ENCODE measurements at regions not wholly inside any gene's neighbourhood (a gene's known extent, or its start where the extent isn't known, plus 50 kb on each side); places are given as distances from the start of the nearest gene placed in this dataset.

DNA sequence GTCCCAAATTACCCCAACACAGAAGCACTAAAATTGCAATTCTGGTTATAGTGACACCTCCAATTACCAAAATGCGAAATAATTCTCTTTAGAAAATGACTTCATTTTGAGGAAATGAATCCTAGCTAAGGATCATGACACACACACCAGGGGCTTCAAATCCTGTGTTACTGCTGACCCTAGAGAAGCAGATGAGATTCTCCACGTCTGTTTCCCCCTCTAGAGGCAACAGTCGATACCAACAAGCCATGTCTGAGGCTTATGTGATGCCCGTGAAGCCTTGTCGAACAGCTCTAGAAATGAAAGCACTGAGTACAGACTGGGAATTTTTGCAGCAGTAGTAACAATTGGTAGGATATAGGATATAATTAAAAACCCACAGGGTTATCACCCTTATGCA, 153.6 kb upstream of the TMTC4 start:
- Histone ChIP-seq H3K36me3 (no peaks in the 10 kb centered on the region), H3K4me2 (no peak overlapping the region), H3K27me3 (no peaks in the 10 kb centered on the region), H3K4me3 (no peak overlapping the region), H3K27ac (no peak overlapping the region), H4K20me1 (no peaks in the 10 kb centered on the region), H3K9ac (no peak overlapping the region), H3K9me3 (replicated peaks in 1 of 11) (peaks cover 0 to 25% (median 0%) of the 10 kb centered on the region in 11 experiments; a peak in 6 of 22 replicates), H3K4me1 (no peaks in the 10 kb centered on the region)
- no peak for TF ChIP-seq Cebpa-rat (IDR thresholded peaks at IDR 0.05)

DNA sequence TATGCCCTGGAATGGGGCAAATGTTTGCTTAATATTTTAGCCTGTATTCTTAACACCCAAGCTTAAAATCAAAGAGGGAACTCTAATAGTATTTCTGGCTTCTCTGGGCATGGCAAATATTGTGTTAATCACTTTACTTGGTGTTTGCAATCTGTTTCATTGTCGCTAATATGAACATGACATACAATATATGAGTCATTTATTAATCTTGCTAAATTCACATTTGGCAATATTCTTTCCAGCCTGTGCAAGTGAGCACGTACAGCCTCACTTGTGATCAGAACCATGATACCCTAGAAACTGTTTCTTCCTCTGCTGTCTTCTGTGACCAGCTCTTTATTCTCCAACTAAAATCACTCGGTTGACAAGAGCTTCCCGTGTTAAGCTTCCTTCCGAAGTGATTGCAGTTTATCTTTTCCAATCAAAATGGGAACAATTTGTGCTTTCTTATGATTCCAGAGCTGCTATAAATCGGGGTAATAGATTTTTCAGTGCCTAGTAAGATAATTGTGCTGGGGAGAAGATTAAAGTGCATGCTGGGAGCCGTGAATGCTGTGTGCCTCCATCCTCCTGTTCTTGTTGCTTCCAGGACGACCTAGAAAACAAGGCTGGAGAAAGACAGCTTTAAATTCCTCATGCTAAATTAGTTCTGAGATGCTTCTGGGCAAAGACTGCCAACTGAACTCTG, 153.0 kb upstream of the TMTC4 start:
- no peak for TF ChIP-seq Cebpa-rat (IDR thresholded peaks at IDR 0.05)
- no peaks in the 10 kb centered on the region for H3K4me1 ChIP-seq
- H3K27ac ChIP-seq, result no peak overlapping the region
- no peaks in the 10 kb centered on the region for H4K20me1 ChIP-seq
- H3K4me3 ChIP-seq, result no peak overlapping the region
- H3K4me2 ChIP-seq, result no peak overlapping the region
- peaks cover 0 to 23% (median 0%) of the 10 kb centered on the region in 11 experiments; a peak in 6 of 22 replicates for H3K9me3 ChIP-seq (replicated peaks in 1 of 11)
- no peak overlapping the region for H3K9ac ChIP-seq
- H3K36me3 ChIP-seq, result no peaks in the 10 kb centered on the region
- no peaks in the 10 kb centered on the region for H3K27me3 ChIP-seq

DNA sequence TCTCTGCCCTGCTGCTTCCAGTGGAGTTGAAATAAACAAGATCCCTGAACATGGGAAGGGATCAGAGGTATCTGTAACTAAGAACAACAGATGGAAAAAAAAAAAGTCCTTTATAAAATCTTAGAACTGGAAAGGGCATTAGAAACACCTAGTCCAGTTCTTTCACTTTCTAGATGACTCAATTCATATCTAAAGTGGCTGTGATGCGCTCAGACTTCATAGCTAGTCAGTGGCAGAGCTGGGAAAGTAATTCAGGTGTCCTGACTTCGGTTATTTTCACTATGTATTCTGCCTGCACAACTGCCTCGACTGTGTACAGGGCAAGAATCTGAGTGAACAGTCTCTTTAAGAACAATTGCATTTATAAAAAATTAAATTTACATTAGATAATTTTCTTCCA, 151.8 kb upstream of the TMTC4 start:
- no peaks in the 10 kb centered on the region for H3K27me3 ChIP-seq

DNA sequence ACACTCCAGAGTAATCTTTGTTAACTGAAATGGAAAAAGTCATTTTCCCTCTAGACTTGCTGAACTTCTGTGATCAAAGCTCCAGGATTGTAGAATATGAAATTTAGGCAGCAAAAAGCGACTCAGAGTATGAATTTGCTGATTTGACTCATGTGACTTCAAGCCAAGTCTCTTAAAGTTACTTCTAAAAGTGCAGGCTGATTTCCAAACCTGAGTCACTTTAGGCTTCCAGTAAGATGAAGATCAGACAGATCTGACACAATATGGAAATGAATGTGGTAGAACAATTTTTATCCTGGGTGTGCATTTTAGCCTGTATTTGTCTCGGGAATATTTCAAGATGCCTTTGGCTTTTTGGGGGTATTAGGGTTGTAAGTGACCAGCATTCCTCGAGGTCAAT, 151.0 kb upstream of the TMTC4 start:
- no peak for TF ChIP-seq Cebpa-rat (IDR thresholded peaks at IDR 0.05)
- H4K20me1 ChIP-seq, result no peaks in the 10 kb centered on the region
- no peaks in the 10 kb centered on the region for H3K27me3 ChIP-seq
- no peak overlapping the region for H3K9ac ChIP-seq
- no peaks in the 10 kb centered on the region for H3K4me1 ChIP-seq
- no peak overlapping the region for H3K4me3 ChIP-seq
- H3K9me3 ChIP-seq (replicated peaks in 1 of 11), result peaks cover 0 to 11% (median 0%) of the 10 kb centered on the region in 11 experiments; a peak in 5 of 22 replicates
- no peak overlapping the region for H3K4me2 ChIP-seq
- H3K27ac ChIP-seq, result no peak overlapping the region
- no peaks in the 10 kb centered on the region for H3K36me3 ChIP-seq

More for the DNA sequence above, 151.8 kb upstream of the TMTC4 start:
- Histone ChIP-seq H3K27ac (no peak overlapping the region), H4K20me1 (no peaks in the 10 kb centered on the region), H3K4me1 (no peaks in the 10 kb centered on the region), H3K9ac (no peak overlapping the region), H3K4me2 (no peak overlapping the region), H3K36me3 (no peaks in the 10 kb centered on the region), H3K9me3 (replicated peaks in 1 of 11) (peaks cover 0 to 11% (median 0%) of the 10 kb centered on the region in 11 experiments; a peak in 5 of 22 replicates), H3K4me3 (no peak overlapping the region)
- TF ChIP-seq Cebpa-rat (IDR thresholded peaks at IDR 0.05), result no peak

DNA sequence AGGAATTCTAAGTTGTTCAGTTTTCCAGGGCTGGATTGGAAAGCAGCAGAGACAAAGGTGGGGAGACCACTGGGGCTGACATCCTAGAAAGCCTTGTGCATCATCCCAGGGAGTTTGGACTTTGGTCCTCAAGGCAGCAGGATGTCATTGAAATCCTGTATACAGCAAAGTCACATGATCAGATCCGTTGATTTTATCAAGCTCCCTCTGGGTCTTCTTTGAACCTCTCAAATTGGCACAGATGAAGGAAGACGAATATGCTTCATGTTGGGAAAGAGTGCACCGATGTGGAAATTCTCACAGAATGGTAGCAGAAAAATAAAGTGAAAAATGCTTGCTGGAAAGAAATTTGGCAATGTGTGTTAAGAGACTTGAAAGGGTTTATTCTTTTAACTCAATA, 149.8 kb upstream of the TMTC4 start:
- TF ChIP-seq Cebpa-rat (IDR thresholded peaks at IDR 0.05), result no peak
- H3K27ac ChIP-seq, result no peak overlapping the region
- no peaks in the 10 kb centered on the region for H4K20me1 ChIP-seq
- H3K4me1 ChIP-seq, result no peaks in the 10 kb centered on the region
- H3K27me3 ChIP-seq, result no peaks in the 10 kb centered on the region
- H3K9me3 ChIP-seq (replicated peaks in 1 of 11), result peaks cover 0 to 10% (median 0%) of the 10 kb centered on the region in 11 experiments; a peak in 4 of 22 replicates
- no peak overlapping the region for H3K9ac ChIP-seq
- no peak overlapping the region for H3K4me2 ChIP-seq
- no peak overlapping the region for H3K4me3 ChIP-seq
- no peaks in the 10 kb centered on the region for H3K36me3 ChIP-seq

DNA sequence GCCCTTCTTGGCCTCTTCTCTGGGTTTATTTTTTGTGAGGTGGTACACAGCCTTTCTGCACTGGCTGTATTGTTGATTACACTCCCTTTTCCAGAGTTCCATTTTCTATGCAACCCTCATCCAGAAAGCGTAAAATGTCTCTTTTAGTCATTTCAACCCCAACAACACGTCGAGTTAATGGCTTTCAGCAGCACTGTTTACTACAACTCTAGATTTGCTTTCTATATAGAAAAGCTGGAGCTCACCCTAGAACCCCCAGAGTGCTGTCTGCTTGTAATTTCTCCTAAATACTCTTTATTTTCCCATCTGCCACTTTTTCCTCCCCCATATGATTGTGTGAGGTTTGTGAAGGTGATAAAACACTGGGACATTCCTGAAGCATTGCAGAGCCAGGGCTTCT, 148.9 kb upstream of the TMTC4 start:
- no peak for TF ChIP-seq Cebpa-rat (IDR thresholded peaks at IDR 0.05)
- H3K4me2 ChIP-seq, result no peak overlapping the region
- no peaks in the 10 kb centered on the region for H3K36me3 ChIP-seq
- H3K27me3 ChIP-seq, result no peaks in the 10 kb centered on the region
- H3K9me3 ChIP-seq (replicated peaks in 1 of 11), result 0 out of 22 replicates have a peak, but pooled peaks cover 0 to under 1% (median 0%) of the 10 kb centered on the region in 11 experiments
- H3K9ac ChIP-seq, result no peak overlapping the region
- H3K4me1 ChIP-seq, result no peaks in the 10 kb centered on the region
- H3K4me3 ChIP-seq, result no peak overlapping the region
- H3K27ac ChIP-seq, result no peak overlapping the region
- no peaks in the 10 kb centered on the region for H4K20me1 ChIP-seq

DNA sequence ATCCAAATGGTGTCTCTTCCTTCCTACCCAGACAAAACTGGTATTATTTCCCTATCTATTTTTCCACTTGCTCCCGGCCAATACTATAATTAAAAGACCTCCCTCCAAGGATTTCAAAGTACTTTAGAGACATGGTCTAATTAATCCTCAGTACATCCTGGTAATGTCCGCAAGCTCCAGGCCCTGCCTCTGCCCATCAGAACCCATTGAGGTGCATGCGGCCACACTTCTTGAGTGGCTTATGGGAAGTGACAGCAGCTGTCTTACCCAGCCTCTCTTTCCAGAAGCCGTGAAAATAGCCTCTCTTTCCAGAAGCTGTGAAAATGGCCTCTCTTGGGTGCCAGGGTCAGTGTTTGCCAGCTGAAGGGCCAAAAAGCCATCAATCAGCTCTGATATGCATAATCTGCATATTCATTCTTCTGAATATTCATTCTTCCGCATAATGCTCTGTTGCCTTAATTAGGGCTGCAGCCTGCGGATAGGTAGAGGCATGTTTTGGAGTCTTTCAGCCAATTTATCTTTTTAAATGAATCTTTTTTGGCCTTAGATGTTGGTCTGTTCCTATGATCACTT, 148.4 kb upstream of the TMTC4 start:
- H3K4me1 ChIP-seq, result no peaks in the 10 kb centered on the region
- H3K27ac ChIP-seq, result no peak overlapping the region
- H3K4me2 ChIP-seq, result no peak overlapping the region
- H3K9me3 ChIP-seq (replicated peaks in 1 of 11), result peaks cover 0 to 2% (median 0%) of the 10 kb centered on the region in 11 experiments; a peak in 1 of 22 replicates
- H4K20me1 ChIP-seq, result no peaks in the 10 kb centered on the region
- H3K36me3 ChIP-seq, result no peaks in the 10 kb centered on the region
- H3K27me3 ChIP-seq, result no peaks in the 10 kb centered on the region
- H3K4me3 ChIP-seq, result no peak overlapping the region
- no peak for TF ChIP-seq Cebpa-rat (IDR thresholded peaks at IDR 0.05)
- no peak overlapping the region for H3K9ac ChIP-seq

DNA sequence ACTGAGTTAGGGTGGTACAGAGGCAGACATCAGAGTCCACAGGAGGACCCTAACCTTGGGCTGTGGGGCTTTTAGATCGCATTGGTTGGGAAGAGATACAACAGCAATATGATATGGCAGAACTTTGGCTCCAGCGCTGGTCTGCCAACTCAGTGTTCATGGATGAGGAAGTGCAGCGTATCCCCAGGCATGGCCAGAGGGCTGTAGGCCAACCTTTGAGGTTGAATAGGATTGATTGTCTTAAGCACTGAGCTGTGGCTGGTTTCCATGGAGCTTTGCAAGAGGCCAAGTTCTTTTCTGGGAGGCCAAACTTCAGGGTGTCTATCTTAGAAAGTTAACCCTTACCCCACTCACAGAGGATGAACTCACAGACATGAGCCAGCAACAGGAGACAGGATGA, 144.1 kb upstream of the TMTC4 start:
- no peaks in the 10 kb centered on the region for H3K27me3 ChIP-seq

DNA sequence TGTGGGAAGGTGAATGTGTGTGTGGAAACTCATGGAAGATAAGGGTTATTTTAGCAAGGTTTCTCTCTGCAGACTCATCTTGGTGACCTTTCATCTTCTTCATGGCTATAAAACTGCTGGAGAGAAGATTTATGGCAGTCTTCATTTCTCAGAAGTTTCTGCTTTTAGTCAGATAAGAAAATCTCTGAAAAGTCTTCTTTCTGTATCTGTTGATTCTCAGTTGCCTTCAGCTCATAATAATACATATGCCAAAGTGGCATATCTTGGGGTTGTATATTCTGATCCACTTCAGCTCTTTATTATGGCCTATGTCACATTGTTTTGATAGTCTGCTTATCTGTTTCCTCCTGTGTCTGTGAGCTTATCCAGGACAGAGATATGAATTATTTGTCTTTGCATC, 143.3 kb upstream of the TMTC4 start:
- Histone ChIP-seq H3K9me3 (replicated peaks in 1 of 11) (peaks cover 0 to 9% (median 0%) of the 10 kb centered on the region in 11 experiments; a peak in 2 of 22 replicates), H3K4me1 (no peaks in the 10 kb centered on the region), H3K27ac (no peak overlapping the region), H3K27me3 (no peaks in the 10 kb centered on the region), H3K4me2 (no peak overlapping the region), H3K36me3 (no peaks in the 10 kb centered on the region), H3K9ac (no peak overlapping the region), H4K20me1 (no peaks in the 10 kb centered on the region), H3K4me3 (no peak overlapping the region)
- no peak for TF ChIP-seq Cebpa-rat (IDR thresholded peaks at IDR 0.05)

More for the DNA sequence above, 144.1 kb upstream of the TMTC4 start:
- H3K36me3 ChIP-seq, result no peaks in the 10 kb centered on the region
- H3K4me1 ChIP-seq, result no peaks in the 10 kb centered on the region
- H3K9me3 ChIP-seq (replicated peaks in 1 of 11), result peaks cover 0 to 9% (median 0%) of the 10 kb centered on the region in 11 experiments; a peak in 2 of 22 replicates
- no peaks in the 10 kb centered on the region for H4K20me1 ChIP-seq
- no peak overlapping the region for H3K9ac ChIP-seq
- H3K27ac ChIP-seq, result no peak overlapping the region
- H3K4me3 ChIP-seq, result no peak overlapping the region
- no peak for TF ChIP-seq Cebpa-rat (IDR thresholded peaks at IDR 0.05)
- no peak overlapping the region for H3K4me2 ChIP-seq
